GM23338 (cell line): ENCODE measurements at regions not wholly inside any gene's neighbourhood (a gene's known extent, or its start where the extent isn't known, plus 50 kb on each side); places are given as distances from the start of the nearest gene placed in this dataset.

Source experiments
- ATAC-seq: fragments of 200-7000 bp; cut with Tn5 transposase; 3 replicates; pipeline ENCODE4 v1.9.1; 2020
- DNase-seq: peaks from one replicate; pipeline ENCODE4 v3.0.0-alpha.2; 2015; ENCODE audit warnings: low spot score
- H2AFZ ChIP-seq: fragments of 200-600 bp; sonication (generic); 2 replicates; pipeline ENCODE4 v1.8.0; 2016; ENCODE audit warnings: antibody characterized with exemption, mild to moderate bottlenecking, moderate library complexity
- H3F3A ChIP-seq: fragments of 200-600 bp; sonication (generic); replicated peaks from 2 replicates; pipeline ENCODE4 v1.8.0; 2017; ENCODE audit warnings: antibody characterized with exemption, mixed run types, low read depth
- H3K27ac ChIP-seq: fragments of 200-600 bp; sonication (generic); 2 replicates; pipeline ENCODE4 v1.6.1; 2016; ENCODE audit warnings: low read depth
- H3K27me3 ChIP-seq: fragments of 200-600 bp; sonication (generic); 2 replicates; pipeline ENCODE4 v1.8.0; 2016; ENCODE audit warnings: mild to moderate bottlenecking, mixed run types, moderate library complexity; ENCODE audit not compliant: insufficient read depth
- H3K36me3 ChIP-seq: fragments of 200-600 bp; sonication (generic); 2 replicates; pipeline ENCODE4 v1.8.0; 2016; ENCODE audit warnings: mild to moderate bottlenecking; ENCODE audit not compliant: insufficient read depth
- H3K4me1 ChIP-seq: fragments of 200-600 bp; sonication (generic); 2 replicates; pipeline ENCODE4 v1.8.0; 2016; ENCODE audit warnings: mild to moderate bottlenecking, moderate library complexity; ENCODE audit not compliant: insufficient read depth
- H3K4me2 ChIP-seq: fragments of 200-600 bp; sonication (generic); 2 replicates; pipeline ENCODE4 v1.7.1; 2017; ENCODE audit warnings: mixed run types
- H3K4me3 ChIP-seq: fragments of 200-600 bp; sonication (generic); 2 replicates; pipeline ENCODE4 v1.6.1; 2016; ENCODE audit warnings: mixed run types
- H3K79me2 ChIP-seq: fragments of 200-600 bp; sonication (generic); replicated peaks from 2 replicates; pipeline ENCODE4 v1.8.0; 2017; ENCODE audit warnings: mild to moderate bottlenecking; ENCODE audit not compliant: insufficient read depth
- H3K9me2 ChIP-seq: fragments of 200-600 bp; sonication (generic); 2 replicates; pipeline ENCODE4 v1.8.0; 2017; ENCODE audit not compliant: insufficient read depth
- H4K20me1 ChIP-seq: fragments of 200-600 bp; sonication (generic); replicated peaks from 2 replicates; pipeline ENCODE4 v1.8.0; 2017; ENCODE audit warnings: mild to moderate bottlenecking; ENCODE audit not compliant: insufficient read depth
- H3K27ac Mint-ChIP-seq: 2 replicates; pipeline ENCODE4 v1.8.0; 2020; ENCODE audit warnings: inconsistent platforms, mild to moderate bottlenecking, moderate library complexity, mixed read lengths
- H3K27me3 Mint-ChIP-seq: 3 replicates; pipeline ENCODE4 v1.8.0; 2022; ENCODE audit warnings: low read depth, mild to moderate bottlenecking, moderate library complexity, mixed read lengths, inconsistent platforms; ENCODE audit not compliant: insufficient read depth, poor library complexity
- H3K36me3 Mint-ChIP-seq: 3 replicates; pipeline ENCODE4 v1.8.0; 2021; ENCODE audit warnings: low read depth, mild to moderate bottlenecking, inconsistent platforms, moderate library complexity, mixed read lengths
- H3K4me1 Mint-ChIP-seq: 3 replicates; pipeline ENCODE4 v1.8.0; 2020; ENCODE audit warnings: mild to moderate bottlenecking, inconsistent platforms, mixed read lengths
- H3K4me3 Mint-ChIP-seq: 3 replicates; pipeline ENCODE4 v1.8.0; 2021; ENCODE audit warnings: moderate library complexity, mild to moderate bottlenecking, inconsistent platforms, mixed read lengths
- H3K9me3 Mint-ChIP-seq: 3 replicates; pipeline ENCODE4 v1.8.0; 2020; ENCODE audit warnings: moderate library complexity, mild to moderate bottlenecking, inconsistent platforms, mixed read lengths
- ETS1 ChIP-seq: IDR thresholded peaks from 2 replicates; pipeline ENCODE4 v1.6.1; 2016; ENCODE audit warnings: antibody characterized with exemption
- EZH2 ChIP-seq: fragments of 200-600 bp; sonication (generic); IDR thresholded peaks from one replicate; pipeline ENCODE4 v1.8.0; 2017; ENCODE audit warnings: antibody characterized with exemption, mild to moderate bottlenecking, low read depth; ENCODE audit not compliant: unreplicated experiment
- EZH2phosphoT487 ChIP-seq: fragments of 200-600 bp; sonication (generic); IDR thresholded peaks from one replicate; pipeline ENCODE4 v1.8.1; 2018; ENCODE audit warnings: antibody characterized with exemption; ENCODE audit not compliant: unreplicated experiment
- NANOG ChIP-seq: IDR thresholded peaks from 2 replicates; pipeline ENCODE4 v1.6.1; 2016; ENCODE audit warnings: antibody characterized with exemption, borderline replicate concordance
- REST ChIP-seq: IDR thresholded peaks from one replicate; pipeline ENCODE4 v1.6.1; 2018; ENCODE audit warnings: antibody characterized with exemption; ENCODE audit not compliant: unreplicated experiment
- ZNF462 ChIP-seq: fragments of 250-450 bp; sonication (Bioruptor Pico); IDR thresholded peaks from 2 replicates; pipeline ENCODE4 v1.5.0; 2020; ENCODE audit warnings: mild to moderate bottlenecking, moderate library complexity

- no peak for TF ChIP-seq ZNF462 (CRISPR knock-in tag)
- TF ChIP-seq REST = no peak
- no peak for TF ChIP-seq EZH2phosphoT487
Observed at GRCh38 chr5:124194282-124194681, 552.2 kb downstream of the ZNF608 start (continued).

GRCh38 chr5:124193371-124193789 is 553.1 kb downstream of the ZNF608 start:
- H3K27me3 Mint-ChIP-seq = no peaks in the 10 kb centered on the region
- ATAC-seq (no peak), DNase-seq (no peak)
- Histone ChIP-seq H3K4me3 (no peak overlapping the region), H3K4me2 (no peak overlapping the region), H3K4me1 (0 out of 2 replicates have a peak, but pooled peaks cover 5% of the 10 kb centered on the region), H2AFZ (peak overlapping the region; percentile 70; the same call in 1 of the 2 replicates), H3K27ac (no peak overlapping the region), H3K79me2 (no peaks in the 10 kb centered on the region), H3F3A (no peaks in the 10 kb centered on the region), H3K36me3 (no peaks in the 10 kb centered on the region), H3K9me2 (peaks cover 4% of the 10 kb centered on the region), H4K20me1 (no peaks in the 10 kb centered on the region), H3K27me3 (no peaks in the 10 kb centered on the region)
- H3K9me3 Mint-ChIP-seq = peaks cover 3% of the 10 kb centered on the region
- H3K36me3 Mint-ChIP-seq = peaks cover 6% of the 10 kb centered on the region; the same call in 1 of the 3 replicates
- no peaks in the 10 kb centered on the region; the same call in 2 of the 3 replicates for H3K4me1 Mint-ChIP-seq
- no peak for TF ChIP-seq NANOG
- no peak for TF ChIP-seq ETS1
- no peak for TF ChIP-seq EZH2
- H3K4me3 Mint-ChIP-seq = no peak overlapping the region
- H3K27ac Mint-ChIP-seq = no peak overlapping the region
